Body of pancreas (tissue), 4 donors: ENCODE measurements at regions not wholly inside any gene's neighbourhood (a gene's known extent, or its start where the extent isn't known, plus 50 kb on each side); places are given as distances from the start of the nearest gene placed in this dataset.

Source experiments
- CTCF ChIP-seq, 7 experiments: fragments of 450-650 bp in 4 of 7; fragments of 200-600 bp in 3 of 7; sonication (generic) in 3 of 7; IDR thresholded peaks; one replicate each; pipeline ENCODE4 v1.5.1; 2016 to 2019; ENCODE audit warnings: antibody characterized with exemption in 7 of 7
- POLR2A ChIP-seq, 3 donors: fragments of 450-650 bp; IDR thresholded peaks; one replicate each; pipeline ENCODE4 v1.6.1; 2016; ENCODE audit warnings: antibody characterized with exemption in 3 of 3, mild to moderate bottlenecking in 2 of 3

GRCh38 chr5:4044881-4045280 lies 449.2 kb downstream of the IRX1 start:
- TF ChIP-seq POLR2A (IDR thresholded peaks at IDR 0.05), result no peak
- TF ChIP-seq CTCF (IDR thresholded peaks at IDR 0.05), result no peak
